NOMO-1 (cell line): ENCODE measurements at regions not wholly inside any gene's neighbourhood (a gene's known extent, or its start where the extent isn't known, plus 50 kb on each side); places are given as distances from the start of the nearest gene placed in this dataset.
"Not testable (repeated sequence)": the region's sequence is repeated elsewhere in the genome, so short reads cannot be mapped to it uniquely, and the experiment has no call there.

ENCODE experiments used
- DNase-seq, 2 experiments: peaks; one replicate each; lab custom pipeline; 2025; ENCODE audit not compliant: unreplicated experiment in 2 of 2; lab: John Stamatoyannopoulos, UW

DNA sequence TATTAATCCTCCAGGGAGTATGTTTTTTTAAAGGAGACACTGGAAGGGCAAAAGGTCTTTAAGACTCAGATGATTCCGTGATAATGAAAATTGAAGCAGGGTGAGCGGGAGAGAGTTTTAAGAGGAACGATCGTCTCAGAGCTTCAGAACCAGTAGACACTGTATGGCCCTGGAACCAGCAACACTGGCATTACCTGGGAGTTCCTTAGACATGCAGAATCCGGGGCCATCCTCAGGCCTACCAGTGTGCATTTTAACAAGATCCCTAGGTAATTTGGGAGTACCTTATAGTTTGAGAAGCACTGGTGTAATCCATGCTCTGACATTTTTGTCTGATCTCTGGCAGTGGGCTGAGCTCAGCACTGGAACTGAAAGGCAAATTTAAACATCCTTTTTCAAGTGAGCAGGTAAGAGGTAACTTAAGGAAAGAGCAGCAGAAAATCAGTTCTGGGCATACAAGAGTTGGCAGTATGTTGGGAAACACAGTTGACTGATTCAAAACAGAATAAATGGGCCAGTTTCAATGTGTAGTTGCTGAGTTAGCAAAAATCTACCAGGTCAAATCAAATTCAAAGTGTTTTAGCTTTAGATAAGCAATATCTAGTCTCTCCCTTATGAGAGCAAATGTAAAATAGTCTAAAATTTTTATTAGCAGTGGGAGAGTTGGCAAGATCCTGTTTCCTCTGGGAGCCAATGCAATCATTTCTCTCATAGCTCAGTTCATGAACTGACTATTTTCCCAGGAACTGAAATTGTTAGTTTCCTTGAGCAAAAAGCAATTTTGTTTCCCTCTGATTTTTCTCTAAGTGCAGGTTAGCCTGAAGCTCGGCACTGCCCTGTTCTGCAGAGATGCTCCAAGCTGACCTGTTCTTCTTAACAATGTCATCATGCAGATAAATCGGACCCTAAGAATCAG, 97.2 kb upstream of the ELMO1 start:
- no peak for DNase-seq

DNA sequence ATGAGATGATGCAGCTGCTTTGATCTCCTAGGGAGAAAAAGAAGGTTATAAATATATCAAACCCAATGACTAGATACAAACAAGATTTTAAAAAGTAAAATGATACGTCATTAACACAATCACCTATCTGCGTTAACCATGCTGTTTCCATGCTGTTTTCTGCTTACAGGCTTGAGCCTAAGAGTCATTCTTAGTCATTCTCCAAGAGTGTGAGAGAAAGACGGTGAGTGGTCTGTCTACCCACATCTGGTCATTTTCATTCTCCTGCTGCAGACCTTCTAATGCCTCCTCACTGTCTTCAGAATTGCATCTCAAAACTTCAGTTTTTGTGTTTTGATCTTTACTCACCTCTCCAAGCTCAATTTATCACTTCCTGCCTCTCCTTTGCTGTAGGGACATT, 98.0 kb upstream of the ELMO1 start:
- DNase-seq = no peak

DNA sequence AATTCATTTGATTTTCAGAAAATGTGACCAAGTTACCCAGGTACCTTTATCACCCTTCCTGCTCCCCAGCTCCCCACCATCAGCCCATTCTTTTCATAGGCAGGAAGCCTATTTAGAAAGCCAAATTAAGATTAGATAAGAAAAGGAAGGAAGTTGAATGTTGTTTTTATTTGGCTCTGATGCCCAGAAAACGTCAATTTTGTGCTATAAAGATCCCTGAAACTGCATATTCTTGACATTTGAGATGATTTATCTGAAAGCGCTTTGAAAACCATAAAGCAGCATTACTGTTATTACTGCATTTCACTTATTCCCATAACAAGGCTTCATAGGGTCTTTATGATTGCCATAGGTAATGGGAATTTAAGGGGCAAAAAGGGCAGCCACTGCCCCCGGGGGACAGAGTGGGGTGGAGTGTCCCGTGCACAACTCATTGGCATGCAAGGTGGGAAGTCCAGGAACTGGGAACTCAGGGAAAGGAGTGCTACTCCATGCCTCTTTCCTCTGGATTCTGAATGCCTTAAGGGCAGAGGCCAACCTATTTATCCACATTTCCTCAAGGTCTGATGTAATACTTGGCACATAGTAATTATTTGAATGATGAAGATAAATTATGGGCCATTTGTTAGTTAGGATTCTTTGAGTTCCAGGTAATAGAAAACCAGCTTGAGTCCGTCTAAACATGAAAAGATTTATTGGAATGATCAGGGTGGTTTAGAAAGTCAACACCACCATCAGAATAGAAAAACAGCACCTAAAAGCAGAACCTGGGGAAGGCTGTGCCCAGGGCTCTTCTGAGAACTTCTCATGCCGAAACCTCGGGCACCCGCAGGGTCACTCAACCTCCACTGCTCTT, 100.6 kb upstream of the ELMO1 start:
- no peak for DNase-seq

DNA sequence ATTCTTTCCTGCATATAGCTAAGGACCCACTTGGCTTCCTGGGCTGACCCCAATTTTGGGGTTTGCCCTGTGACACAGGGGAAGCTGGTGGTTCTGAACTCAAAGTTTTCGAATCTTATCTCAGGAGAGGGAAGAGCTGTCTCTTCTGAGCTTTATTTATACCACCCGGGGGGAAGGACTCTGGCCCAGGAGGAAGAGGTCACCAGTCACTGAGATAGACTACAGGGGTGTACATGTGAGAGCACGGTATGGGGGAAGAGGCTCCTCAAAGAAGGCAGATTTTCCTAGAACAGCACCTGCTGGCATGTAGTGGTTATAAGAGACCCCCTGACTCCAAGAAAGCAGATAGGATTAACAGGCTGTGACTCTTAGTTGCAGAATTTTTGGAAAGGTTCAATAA, 101.8 kb upstream of the ELMO1 start:
- DNase-seq = no peak

DNA sequence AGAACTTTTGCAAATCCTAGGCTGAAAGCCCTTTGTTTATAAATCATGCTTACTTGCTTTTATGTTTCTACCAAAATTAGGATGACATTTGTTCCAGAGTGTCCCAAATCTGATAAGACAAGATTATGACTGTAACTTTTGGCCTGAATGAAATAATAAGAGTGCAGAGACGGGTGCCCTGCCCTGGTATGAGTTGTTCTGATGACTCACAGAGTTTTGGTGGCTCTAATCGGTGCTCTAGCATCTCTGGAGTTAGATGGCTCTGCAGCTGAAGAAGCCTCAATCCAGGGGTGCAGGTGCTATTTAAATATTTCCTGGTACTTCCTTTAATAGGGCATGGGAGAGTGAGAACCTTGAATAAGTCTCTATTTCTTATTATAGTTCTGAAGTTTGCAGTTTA, 102.2 kb upstream of the ELMO1 start:
- DNase-seq = no peak

DNA sequence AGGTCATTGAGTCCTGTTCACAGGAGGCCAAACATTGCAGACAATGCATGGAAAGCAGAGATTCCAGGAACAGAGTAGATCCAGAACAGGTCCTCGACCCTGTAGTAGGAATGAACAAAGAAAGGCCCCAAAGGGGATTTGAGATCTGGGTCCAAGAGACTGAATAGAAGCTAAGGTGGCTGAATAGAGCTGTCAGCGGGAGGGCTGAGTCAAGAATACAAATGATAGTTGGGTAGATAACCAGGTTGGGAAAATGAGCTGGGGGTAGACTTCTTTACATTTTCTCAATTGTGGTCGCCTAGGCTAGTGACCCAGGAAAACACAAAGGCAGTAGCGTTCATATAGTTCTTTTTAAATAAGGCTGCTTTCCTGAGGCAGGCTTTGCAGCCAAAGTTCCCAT, 103.4 kb upstream of the ELMO1 start:
- no peak for DNase-seq

DNA sequence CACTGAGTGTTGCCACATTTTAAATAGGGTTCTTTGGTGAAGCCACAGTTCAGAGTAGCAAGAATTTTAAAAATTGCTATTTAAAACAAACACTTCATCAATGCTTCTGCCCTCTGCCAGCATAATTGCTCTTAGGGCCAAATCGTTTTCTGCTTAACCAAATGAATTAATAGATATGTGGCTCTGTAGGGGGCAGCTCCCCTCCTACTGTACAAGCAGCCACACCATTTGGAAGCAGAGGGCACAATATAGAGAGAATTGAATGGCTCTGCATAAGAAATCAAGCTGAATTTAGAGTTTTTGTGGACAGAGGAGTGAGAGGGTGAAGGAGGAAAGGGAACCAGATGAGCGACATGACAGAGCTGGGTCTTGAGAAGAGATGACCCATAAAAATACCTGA, 103.8 kb upstream of the ELMO1 start:
- not testable (repeated sequence) for DNase-seq

DNA sequence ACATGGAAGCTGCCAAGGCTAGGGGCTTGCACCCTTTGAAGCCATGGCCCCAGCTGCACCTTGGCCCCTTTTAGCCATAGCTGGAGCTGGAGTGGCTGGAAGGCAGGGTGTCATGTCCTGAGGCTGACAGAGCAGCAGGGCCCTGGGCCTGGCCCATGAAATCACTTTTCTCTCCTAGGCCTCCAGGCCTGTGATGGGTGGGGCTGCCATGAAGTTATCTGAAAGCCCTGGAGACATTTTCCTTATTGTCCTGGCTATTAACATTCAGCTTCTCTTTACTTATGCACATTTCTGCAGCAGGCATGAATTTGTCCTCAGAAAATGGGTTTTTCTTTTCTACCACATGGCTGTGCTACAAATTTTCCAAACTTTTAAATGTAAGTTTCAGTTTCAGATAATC, 106.9 kb upstream of the ELMO1 start:
- DNase-seq = no peak

DNA sequence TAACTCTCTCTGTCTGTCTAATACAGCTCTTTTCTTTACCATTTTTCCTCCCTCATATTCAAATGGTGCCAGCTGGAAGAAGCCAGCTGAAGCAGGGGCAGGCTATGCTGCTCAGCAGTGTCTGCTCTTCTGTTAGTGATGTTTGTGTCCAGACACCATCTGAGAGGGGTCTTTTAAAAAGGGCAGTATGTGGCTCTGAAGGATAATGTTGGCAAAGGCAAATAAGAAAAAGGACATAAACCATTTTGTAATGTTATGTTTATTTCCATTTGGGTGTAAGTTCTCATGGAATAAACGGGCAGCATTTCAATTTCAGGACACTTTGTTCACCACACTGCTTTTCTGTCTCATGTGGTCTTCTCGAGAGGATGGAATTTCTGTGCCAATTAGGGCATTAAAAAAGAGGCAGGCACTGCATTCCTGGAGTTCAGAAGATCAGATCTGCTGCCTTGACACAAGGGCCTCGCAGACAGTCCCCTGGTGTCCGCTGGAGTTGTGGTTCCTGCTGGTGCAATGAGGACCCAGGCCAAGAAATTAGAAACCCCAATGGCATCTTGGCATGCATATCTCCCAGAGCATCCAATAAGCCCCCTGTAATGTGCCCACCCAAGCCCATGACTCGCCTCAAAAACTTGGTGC, 109.0 kb upstream of the ELMO1 start:
- DNase-seq = no peak

DNA sequence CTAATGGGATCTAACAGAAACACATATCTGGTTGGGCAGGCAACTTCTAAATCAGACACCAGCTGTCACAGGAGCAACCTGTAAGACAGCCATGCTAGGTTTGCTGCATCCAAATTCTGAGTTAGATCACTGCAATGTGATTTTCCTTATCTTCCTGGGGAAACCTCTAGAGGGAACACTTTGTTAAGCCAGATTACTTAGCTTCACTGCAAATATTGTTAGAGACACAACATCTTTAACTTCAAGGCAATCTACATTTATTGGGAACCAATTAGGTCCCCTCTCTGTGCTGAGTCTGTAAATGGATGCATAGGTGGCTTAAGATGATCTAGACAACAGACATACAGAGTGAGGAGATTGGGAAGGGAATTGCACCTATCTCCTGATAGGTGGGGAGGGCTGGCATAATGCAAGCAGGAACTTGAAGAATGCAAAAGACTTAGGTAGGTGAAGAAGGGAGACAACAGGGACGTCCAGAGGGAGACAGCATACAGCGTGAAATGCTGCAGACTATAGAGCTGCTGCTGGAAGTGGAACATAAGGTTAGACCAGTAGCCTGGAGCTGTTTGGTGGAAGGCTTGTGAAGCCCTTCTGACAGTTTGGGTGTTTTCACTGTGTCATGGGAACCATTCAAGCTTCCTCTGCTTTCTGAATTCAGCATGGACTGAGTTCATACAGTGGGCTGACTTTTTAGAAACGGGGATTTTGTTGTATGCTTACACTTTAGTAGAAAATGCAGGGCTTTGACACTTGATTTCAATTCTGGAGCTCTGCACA, 109.8 kb upstream of the ELMO1 start:
- DNase-seq = no peak

DNA sequence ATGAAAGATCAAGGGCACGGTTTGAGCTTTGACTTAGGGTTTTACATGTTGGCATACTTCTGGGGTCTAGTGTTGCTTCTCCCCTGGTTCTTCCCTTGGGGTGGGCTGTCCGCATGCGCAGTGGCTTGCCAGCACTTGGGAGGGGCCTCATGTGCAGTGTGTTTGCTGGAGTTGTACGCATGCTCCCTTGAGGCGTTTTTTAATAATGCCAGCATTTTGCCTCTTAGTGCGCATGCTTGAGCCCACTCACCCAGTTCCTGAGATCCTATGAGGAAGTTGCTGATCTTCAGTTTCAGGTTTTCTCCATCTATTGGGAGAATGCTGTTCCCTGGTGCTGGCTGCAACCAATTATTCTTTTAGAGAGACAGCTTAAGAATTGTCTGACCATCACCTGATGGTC, 113.4 kb upstream of the GPR141 start:
- DNase-seq = no peak

DNA sequence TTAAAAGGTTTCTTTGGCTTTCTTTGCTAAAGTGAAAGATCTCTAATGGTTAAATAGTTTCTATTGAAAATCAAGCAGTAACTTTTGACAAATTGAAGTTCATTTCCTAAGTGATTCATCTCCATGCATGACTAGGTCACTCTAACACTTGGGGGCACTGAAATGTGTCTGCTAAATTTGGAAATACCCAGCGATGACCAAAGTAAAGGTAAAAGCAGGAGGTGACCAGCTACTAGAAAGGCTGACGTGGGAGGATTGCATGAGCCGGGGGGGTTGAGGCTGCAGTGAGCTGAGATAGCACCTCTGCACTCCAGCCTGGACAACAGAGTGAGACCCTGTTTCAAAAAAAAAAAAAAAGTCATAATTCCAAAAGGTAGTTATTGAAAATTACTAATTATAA, 111.8 kb upstream of the GPR141 start:
- DNase-seq = no peak

DNA sequence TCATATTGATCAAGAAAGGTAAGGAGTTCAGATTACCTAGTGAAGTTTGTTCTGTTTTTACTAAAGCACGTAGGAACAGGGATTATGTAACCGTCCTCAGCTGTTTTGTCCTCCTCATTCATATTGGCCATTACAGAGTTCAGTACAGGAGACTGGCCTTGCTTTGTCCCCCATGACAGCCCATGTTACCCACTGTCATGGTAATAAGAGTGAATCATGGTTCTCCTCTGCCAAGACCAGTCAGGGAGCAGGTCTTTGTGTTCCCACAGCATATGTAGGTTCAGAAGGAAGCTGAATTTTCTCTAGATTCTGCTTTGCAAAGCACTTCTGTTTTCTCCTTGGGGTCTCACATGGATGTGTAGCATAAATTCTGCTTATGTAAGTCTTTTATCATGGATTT, 106.2 kb upstream of the GPR141 start:
- no peak for DNase-seq

DNA sequence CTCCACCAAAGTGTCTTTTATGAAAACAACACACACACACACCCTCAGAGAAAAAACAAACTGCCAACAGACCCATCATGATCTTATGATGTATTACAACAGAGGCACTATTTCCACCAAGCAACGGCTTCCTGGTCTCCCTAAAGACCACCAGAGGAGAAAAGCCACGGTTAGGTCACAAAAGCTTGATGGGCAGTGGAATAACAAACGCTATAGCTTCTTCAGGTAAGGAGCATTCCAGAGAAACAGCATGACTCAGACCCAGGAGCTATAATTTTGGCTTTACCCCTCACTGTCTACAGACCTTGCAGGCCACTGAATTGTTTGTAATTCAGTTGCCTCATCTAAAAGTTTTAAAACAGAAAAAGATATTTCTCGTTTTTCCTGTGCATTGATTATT, 105.7 kb upstream of the GPR141 start:
- no peak for DNase-seq

DNA sequence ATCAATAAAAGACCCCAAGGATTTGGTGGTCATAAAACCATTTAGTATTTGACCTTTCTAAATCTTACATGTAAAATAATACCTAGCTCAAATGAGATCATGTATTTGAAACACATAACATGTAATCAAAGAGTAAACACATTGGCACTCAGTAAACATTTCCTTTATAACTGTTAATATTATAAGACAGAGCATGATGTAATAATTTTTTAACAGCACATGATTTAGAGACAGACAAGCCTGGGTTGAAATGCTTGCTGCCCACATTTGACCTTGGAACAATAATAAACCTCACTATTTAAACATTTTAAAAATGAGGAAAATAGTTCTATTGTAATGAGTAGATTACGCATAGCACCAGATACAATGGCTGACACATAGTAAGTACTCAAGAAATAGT, 105.2 kb upstream of the GPR141 start:
- no peak for DNase-seq

DNA sequence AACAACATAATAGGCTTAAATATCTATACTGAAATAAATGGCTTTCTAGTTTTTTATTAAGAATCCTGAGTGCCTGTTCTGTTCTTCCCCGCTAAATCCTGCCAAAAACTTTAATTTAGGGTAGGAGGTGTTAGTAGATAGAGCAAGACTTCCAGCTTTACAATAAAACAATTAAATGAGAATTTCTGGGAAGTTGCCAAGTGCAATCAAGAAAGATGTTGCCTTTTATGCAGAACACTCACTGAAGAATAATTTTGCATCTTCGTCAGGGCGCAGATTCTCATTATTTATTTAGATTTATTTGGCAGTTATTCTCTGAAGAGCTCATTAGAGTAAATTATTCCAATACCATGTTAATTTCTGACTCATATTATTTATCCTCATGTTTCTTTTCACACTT, 103.2 kb upstream of the GPR141 start:
- no peak for DNase-seq

DNA sequence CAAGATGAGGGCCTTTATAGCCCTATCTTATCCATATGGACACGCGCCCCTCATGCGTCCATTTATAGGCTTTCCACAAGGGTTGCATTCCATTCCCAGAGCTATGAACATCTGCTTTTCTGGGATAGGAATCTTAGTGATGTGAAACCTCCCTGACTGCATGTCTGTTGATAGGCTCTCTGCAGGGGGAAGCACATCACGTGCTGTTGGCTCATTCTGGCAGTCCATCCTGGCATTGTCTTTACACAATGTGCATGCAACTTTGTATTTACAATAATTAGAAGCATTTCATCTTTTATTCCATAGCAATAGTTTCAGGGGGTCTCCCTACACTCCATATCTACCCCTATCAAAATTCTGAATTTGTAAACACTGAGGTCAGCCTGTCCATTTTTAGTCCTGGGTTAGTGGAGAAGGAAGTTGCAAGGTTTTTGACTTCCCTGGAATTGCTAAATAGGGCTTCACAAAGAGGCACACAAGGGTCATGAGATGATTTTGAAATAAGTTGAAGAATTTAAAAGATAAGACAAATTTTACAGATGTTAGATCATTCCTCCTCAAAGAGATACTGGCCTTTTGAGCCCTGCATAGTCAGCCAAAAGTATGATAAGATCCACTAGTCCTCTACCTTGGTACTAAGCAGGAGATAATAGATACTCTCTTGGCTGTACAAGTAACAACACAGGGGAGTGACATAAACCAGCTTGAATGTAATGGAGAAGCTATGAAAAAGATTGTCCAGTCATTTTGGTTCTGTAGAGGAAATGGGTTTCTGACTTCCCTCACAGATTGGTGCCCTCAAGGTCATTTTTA, 98.7 kb upstream of the GPR141 start:
- DNase-seq = not testable (repeated sequence)

DNA sequence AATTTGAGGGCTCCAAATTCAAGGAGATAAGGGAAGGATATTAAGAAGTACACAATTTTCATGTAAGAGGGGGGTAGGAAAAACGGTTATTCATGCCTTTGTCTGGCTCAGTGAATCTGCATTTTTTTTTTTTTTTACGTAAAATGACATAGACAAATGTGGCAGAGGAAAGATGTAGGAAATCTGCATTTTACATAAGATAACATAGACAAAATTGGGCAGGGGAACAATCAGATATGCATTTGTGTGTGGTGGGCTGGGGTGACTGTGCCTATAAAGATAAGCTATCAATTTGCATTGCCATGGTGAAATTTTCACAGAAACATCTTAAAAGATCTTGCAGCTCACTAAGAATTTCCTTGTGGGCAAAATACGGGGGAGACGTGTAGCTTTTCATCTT, 92.7 kb upstream of the GPR141 start:
- DNase-seq = no peak

DNA sequence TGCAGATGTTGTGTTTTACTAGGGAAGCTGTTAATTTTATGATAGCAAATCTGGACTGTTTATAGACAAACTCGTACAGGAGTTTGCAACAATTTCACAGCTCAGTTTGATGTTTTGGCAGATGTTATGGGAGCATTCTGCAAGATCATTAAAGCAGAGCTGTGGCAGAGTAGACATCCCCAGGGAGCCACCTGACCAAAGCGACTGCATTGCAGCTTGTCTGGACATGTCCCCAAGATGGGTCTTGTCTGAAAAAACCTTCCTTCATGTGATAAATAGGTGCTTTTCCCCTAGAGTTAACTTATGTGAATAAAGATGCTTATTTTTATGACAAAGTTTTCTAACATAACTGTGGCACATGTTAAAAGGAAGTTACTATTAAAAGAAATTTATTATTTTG, 91.2 kb upstream of the GPR141 start:
- DNase-seq = no peak

DNA sequence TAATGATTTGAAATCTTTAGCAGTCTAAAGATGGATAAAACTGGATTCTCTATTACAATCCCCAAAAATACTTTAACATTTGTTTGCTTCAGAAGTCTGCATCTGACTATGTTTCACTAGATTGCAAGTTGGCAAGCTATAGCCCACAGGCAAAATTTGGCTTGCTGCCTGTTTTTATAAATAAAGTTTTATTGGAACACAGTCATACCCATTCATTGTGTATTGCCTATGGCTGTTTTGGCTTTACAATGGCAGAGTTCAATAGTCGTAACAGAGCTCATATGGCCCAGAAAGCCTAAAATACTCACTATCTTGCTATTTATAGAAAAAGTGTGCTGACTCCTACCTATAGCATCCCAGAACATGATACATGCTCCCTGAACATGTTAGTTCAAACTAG, 89.0 kb upstream of the GPR141 start:
- no peak for DNase-seq
